ENCODE measurements at regions not wholly inside any gene's neighbourhood (a gene's known extent, or its start where the extent isn't known, plus 50 kb on each side); places are given as distances from the start of the nearest gene placed in this dataset.

- DNase-seq (ENCODE audit: low read depth in 1 of 2, low spot score in 1 of 2): no peak
- no peak overlapping the region for H3K27ac ChIP-seq (replicated peaks)
- no peak for TF ChIP-seq REST (IDR thresholded peaks at IDR 0.05; ENCODE audit: insufficient replicate concordance, low read depth)
- no peaks in the 10 kb centered on the region for H3K27me3 ChIP-seq (ENCODE audit: insufficient read depth, poor library complexity, severe bottlenecking)
- no peak overlapping the region for H3K4me3 ChIP-seq (replicated peaks; ENCODE audit: insufficient read depth, low read length)
Measured at GRCh38 chr2:226452768-226453167, 346.9 kb downstream of the IRS1 start.

GRCh38 chr2:226451486-226451885 is 348.1 kb downstream of the IRS1 start:
- Histone ChIP-seq H3K27me3 (ENCODE audit: insufficient read depth, poor library complexity, severe bottlenecking) (no peaks in the 10 kb centered on the region), H3K4me3 (replicated peaks; ENCODE audit: insufficient read depth, low read length) (no peak overlapping the region), H3K27ac (replicated peaks) (no peak overlapping the region)
- no peak for DNase-seq (ENCODE audit: low read depth in 1 of 2, low spot score in 1 of 2)
- no peak for TF ChIP-seq REST (IDR thresholded peaks at IDR 0.05; ENCODE audit: insufficient replicate concordance, low read depth)
- TF ChIP-seq SPI1 (IDR thresholded peaks at IDR 0.05; ENCODE audit: borderline replicate concordance, low read depth): no peak
- no peak for TF ChIP-seq CTCF (IDR thresholded peaks at IDR 0.05; ENCODE audit: insufficient read depth, low read length)
- TF ChIP-seq POLR2AphosphoS5 (IDR thresholded peaks at IDR 0.05; ENCODE audit: low read depth): no peak
- TF ChIP-seq GABPA (IDR thresholded peaks at IDR 0.05; ENCODE audit: low read depth): no peak

- H3K4me3 ChIP-seq (replicated peaks; ENCODE audit: insufficient read depth, low read length): no peak overlapping the region
- H3K27ac ChIP-seq (replicated peaks): no peak overlapping the region
- no peak for DNase-seq (ENCODE audit: low read depth in 1 of 2, low spot score in 1 of 2)
- no peaks in the 10 kb centered on the region for H3K27me3 ChIP-seq (ENCODE audit: insufficient read depth, poor library complexity, severe bottlenecking)
- TF ChIP-seq REST (IDR thresholded peaks at IDR 0.05; ENCODE audit: insufficient replicate concordance, low read depth) (no peak), CTCF (IDR thresholded peaks at IDR 0.05; ENCODE audit: insufficient read depth, low read length) (no peak), POLR2AphosphoS5 (IDR thresholded peaks at IDR 0.05; ENCODE audit: low read depth) (no peak), GABPA (IDR thresholded peaks at IDR 0.05; ENCODE audit: low read depth) (no peak), SPI1 (IDR thresholded peaks at IDR 0.05; ENCODE audit: borderline replicate concordance, low read depth) (no peak)
Measured at GRCh38 chr2:226450141-226450540, 349.5 kb downstream of the IRS1 start.
